Stimulated activated CD4-positive, alpha-beta T cell treated with anti-CD3 and anti-CD28 coated beads, Interleukin-12 subunit alpha, Interleukin-12 subunit beta, amount 100 ng/mL, for 24 hours (primary cell): ENCODE measurements at regions not wholly inside any gene's neighbourhood (a gene's known extent, or its start where the extent isn't known, plus 50 kb on each side); places are given as distances from the start of the nearest gene placed in this dataset.
A peak's percentile ranks its signal among the peaks of the same experiment; 100 is the strongest.

Source experiments
- DNase-seq, 2 experiments: peaks; one replicate each; pipeline ENCODE4 v3.0.0-alpha.2; 2020; ENCODE audit warnings: low read depth in 2 of 2

- no peak for DNase-seq
Measured at GRCh38 chr2:118197011-118197675, 108.9 kb downstream of the INSIG2 start.

- no peak for DNase-seq
Measured at GRCh38 chr2:118190474-118190873, 102.2 kb downstream of the INSIG2 start.

GRCh38 chr2:118186858-118187254 lies 98.6 kb downstream of the INSIG2 start:
- DNase-seq = no peak

- peak; percentile 71 to 78 for DNase-seq
Measured at GRCh38 chr2:118186110-118186857, 98.0 kb downstream of the INSIG2 start.

GRCh38 chr2:118185210-118186109 lies 97.2 kb downstream of the INSIG2 start:
- DNase-seq = peak; percentile 26 to 38

GRCh38 chr2:118183381-118183780 lies 95.1 kb downstream of the INSIG2 start:
- DNase-seq = no peak

- no peak for DNase-seq
Measured at GRCh38 chr2:118179445-118179844, 91.2 kb downstream of the INSIG2 start.

GRCh38 chr2:118177884-118178283 lies 89.6 kb downstream of the INSIG2 start:
- no peak for DNase-seq

- DNase-seq = peak in 1 of 2 experiments; percentile 16
Measured at GRCh38 chr2:118177318-118177717, 89.0 kb downstream of the INSIG2 start.

GRCh38 chr2:118176601-118177000 lies 88.3 kb downstream of the INSIG2 start:
- no peak for DNase-seq

- no peak for DNase-seq
Measured at GRCh38 chr2:118171546-118171945, 83.3 kb downstream of the INSIG2 start.

- peak in 1 of 2 experiments; percentile 22 for DNase-seq
Measured at GRCh38 chr2:118169359-118170005, 81.2 kb downstream of the INSIG2 start.

GRCh38 chr2:118168615-118169014 lies 80.3 kb downstream of the INSIG2 start:
- DNase-seq = no peak

GRCh38 chr2:118167026-118167425 lies 78.8 kb downstream of the INSIG2 start:
- DNase-seq = no peak

- no peak for DNase-seq
Measured at GRCh38 chr2:118166242-118166641, 78.0 kb downstream of the INSIG2 start.

GRCh38 chr2:118165595-118165994 lies 77.3 kb downstream of the INSIG2 start:
- DNase-seq = no peak
